Right lobe of liver (tissue), 6 donors: ENCODE measurements at regions not wholly inside any gene's neighbourhood (a gene's known extent, or its start where the extent isn't known, plus 50 kb on each side); places are given as distances from the start of the nearest gene placed in this dataset.

Experiments used
- ATAC-seq, 4 donors: fragments of 200-7000 bp; cut with Tn5 transposase; one replicate each; pipeline ENCODE4 v1.9.1; 2020; ENCODE audit warnings: mild to moderate bottlenecking in 4 of 4, moderate library complexity in 4 of 4
- DNase-seq, 3 donors: peaks; one replicate each; pipeline ENCODE4 v3.0.0-alpha.2; 2020
- H3K27ac ChIP-seq, 3 donors: fragments of 200-600 bp; one replicate each; pipeline ENCODE4 v1.8.0; 2022
- H3K27me3 ChIP-seq, 2 donors: fragments of 200-600 bp; one replicate each; pipeline ENCODE4 v1.8.0; 2022
- H3K36me3 ChIP-seq, 4 donors: fragments of 200-600 bp; sonication (generic) in 1 of 4; one replicate each; pipeline versions ENCODE4 v1.5.1 to v1.8.0; 2017 to 2022; ENCODE audit warnings: control low read depth in 1 of 4
- H3K4me1 ChIP-seq, 4 donors: fragments of 200-600 bp; sonication (generic) in 1 of 4; one replicate each; pipeline versions ENCODE4 v1.5.1 to v1.8.0; 2017 to 2022; ENCODE audit warnings: control low read depth in 1 of 4
- H3K4me3 ChIP-seq, 3 donors: fragments of 200-600 bp; one replicate each; pipeline ENCODE4 v1.8.0; 2022
- H3K9me3 ChIP-seq, 4 donors: fragments of 200-600 bp; sonication (generic) in 1 of 4; one replicate each; pipeline versions ENCODE4 v1.5.1 to v1.8.0; 2017 to 2022; ENCODE audit warnings: control low read depth in 1 of 4
- CTCF ChIP-seq, 4 donors: fragments of 200-600 bp in 3 of 4; fragments of 450-650 bp in 1 of 4; IDR thresholded peaks; one replicate each; pipeline versions ENCODE4 v1.5.1 to v1.8.0; 2016 to 2022; ENCODE audit warnings: antibody characterized with exemption in 4 of 4, mild to moderate bottlenecking in 2 of 4
- POLR2A ChIP-seq: fragments of 450-650 bp; IDR thresholded peaks from one replicate; pipeline ENCODE4 v1.6.1; 2017; ENCODE audit warnings: antibody characterized with exemption, mild to moderate bottlenecking
- WGBS: methylation state at CpG from one replicate; pipeline ENCODE4 v1.1.6; 2018; ENCODE audit warnings: low coverage, low lambda C conversion rate; ENCODE audit not compliant: insufficient coverage; ENCODE audit errors: missing lambda C conversion rate; 5-methylcytosine and 5-hydroxymethylcytosine counted together
- intact Hi-C, 2 donors: fragments of 100-400 bp; cut with DNase I; formaldehyde crosslinking; loops; one replicate each; pipeline versions ENCODE4 v1.11.2 to v1.14.1; 2022
- donor health status: DM: no; HTN: yes; CAD: no.
- donor health status: DM: no; HTN: no; CAD: no.
- donor health status: DM: no; HTN: no; CAD: no.
- donor health status: DM: no; HTN: yes; CAD: no.
- donor health status: DM: no; HTN: yes; CAD: no.

DNA sequence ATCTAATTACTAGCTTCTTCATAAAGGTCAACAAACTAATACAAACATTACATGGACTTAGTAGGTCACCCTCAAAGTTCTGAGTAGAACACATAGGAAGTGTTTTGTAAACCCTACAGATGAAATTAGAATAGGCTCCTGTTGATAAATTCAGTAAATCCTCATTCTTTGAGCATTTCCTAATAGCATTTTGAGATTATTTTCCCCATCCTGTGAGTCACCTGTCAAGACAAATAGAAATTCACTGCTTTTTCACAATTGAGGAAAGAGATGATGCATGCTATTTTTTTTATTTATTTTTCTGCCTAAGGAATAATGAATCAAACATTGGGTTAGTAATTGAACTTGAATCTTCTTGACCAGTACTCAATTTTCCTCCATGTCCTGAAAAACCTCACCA, 666.7 kb upstream of the GOT2 start:
- no peak overlapping the region for H3K4me3 ChIP-seq
- intact Hi-C loops = no loop called here
- H3K9me3 ChIP-seq = no peaks in the 10 kb centered on the region
- H3K27me3 ChIP-seq = no peaks in the 10 kb centered on the region
- DNase-seq (no peak), ATAC-seq (no peak)
- no peaks in the 10 kb centered on the region for H3K36me3 ChIP-seq
- TF ChIP-seq POLR2A (no peak), CTCF (IDR thresholded peaks at IDR 0.05) (no peak)
- H3K4me1 ChIP-seq = no peaks in the 10 kb centered on the region
- H3K27ac ChIP-seq = no peak overlapping the region

- Histone ChIP-seq H3K4me1 (no peaks in the 10 kb centered on the region), H3K27ac (no peak overlapping the region), H3K36me3 (no peaks in the 10 kb centered on the region), H3K9me3 (no peaks in the 10 kb centered on the region), H3K4me3 (no peak overlapping the region), H3K27me3 (no peaks in the 10 kb centered on the region)
- DNase-seq (no peak), ATAC-seq (no peak)
- 56% methylated on average over 2 of the region's 2 CpGs for WGBS
- no peak for TF ChIP-seq POLR2A
- TF ChIP-seq CTCF (IDR thresholded peaks at IDR 0.05) = no peak
- intact Hi-C loops = no loop called here
Measured at GRCh38 chr16:59397638-59398037, 663.5 kb upstream of the GOT2 start.

DNA sequence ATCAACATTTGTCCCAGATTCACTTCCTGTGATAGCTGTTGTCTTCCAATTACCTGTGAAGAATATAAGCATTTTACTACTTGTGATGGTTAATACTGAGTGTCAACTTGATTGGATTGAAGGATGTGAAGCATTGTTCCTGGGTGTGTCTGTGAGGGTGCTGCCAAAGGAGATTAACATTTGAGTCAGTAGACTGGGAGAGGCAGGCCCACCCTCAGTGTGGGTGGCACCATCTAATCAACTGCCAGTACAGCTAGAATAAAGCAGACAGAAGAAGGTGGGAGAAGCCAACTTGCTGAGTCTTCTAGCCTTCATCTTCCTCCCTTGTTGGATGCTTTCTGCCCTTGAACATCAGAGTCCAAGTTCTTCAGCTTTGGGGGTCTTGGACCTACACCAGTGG, 660.4 kb upstream of the GOT2 start:
- DNase-seq (no peak), ATAC-seq (no peak)
- Histone ChIP-seq H3K36me3 (no peaks in the 10 kb centered on the region), H3K9me3 (no peaks in the 10 kb centered on the region), H3K27me3 (no peaks in the 10 kb centered on the region), H3K4me1 (no peaks in the 10 kb centered on the region), H3K4me3 (no peak overlapping the region), H3K27ac (no peak overlapping the region)
- no peak for TF ChIP-seq POLR2A
- TF ChIP-seq CTCF (IDR thresholded peaks at IDR 0.05) = no peak
- intact Hi-C loops = no loop called here

- Histone ChIP-seq H3K27ac (no peak overlapping the region), H3K27me3 (no peaks in the 10 kb centered on the region), H3K9me3 (no peaks in the 10 kb centered on the region), H3K4me3 (no peak overlapping the region), H3K36me3 (no peaks in the 10 kb centered on the region), H3K4me1 (no peaks in the 10 kb centered on the region)
- DNase-seq = no peak
- no peak for ATAC-seq
- intact Hi-C loops = no loop called here
- no peak for TF ChIP-seq POLR2A
- no peak for TF ChIP-seq CTCF (IDR thresholded peaks at IDR 0.05)
- WGBS = 9% methylated on average over 2 of the region's 2 CpGs
Measured at GRCh38 chr16:59392911-59393310, 658.8 kb upstream of the GOT2 start.

DNA sequence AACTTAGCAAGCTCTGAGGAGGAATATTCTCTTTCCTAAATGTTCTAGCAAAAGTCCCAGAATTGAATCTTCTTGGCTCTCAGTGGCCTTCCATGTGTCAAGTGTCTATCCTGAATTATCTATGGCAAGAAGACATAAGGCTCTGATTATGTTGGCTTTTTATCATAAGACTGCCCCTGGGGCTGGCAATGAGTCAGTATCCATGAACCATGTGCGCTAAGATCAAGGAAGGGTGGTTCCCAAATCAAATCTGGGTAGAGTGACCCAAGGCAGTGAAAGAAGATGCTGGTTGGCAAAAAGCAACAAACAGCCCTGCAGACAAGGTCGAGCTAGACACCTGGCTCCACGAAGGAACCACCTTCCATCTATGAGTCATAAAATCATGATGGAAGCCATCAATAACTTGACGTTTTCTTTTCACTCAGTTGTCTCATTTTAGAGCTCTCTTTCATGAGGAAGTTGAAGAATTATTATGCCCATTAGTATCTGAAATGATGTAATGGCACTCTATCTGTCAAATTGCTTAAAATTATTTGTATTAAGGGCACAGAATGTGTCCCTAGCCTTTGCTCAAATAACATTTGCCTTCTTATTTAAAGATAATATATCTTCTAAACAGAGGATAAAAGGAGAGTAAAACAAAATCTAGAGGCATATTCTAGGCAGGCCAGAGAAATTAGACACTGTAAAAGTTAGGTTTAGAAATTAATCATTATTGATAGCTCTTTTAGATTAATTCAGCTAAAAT, 657.7 kb upstream of the GOT2 start:
- H3K27me3 ChIP-seq = no peaks in the 10 kb centered on the region
- 53% methylated on average over 4 of the region's 4 CpGs for WGBS
- no peak overlapping the region for H3K4me3 ChIP-seq
- TF ChIP-seq CTCF (IDR thresholded peaks at IDR 0.05) (no peak), POLR2A (no peak)
- intact Hi-C loops = no loop called here
- ATAC-seq (no peak), DNase-seq (no peak)
- no peaks in the 10 kb centered on the region for H3K4me1 ChIP-seq
- H3K9me3 ChIP-seq = no peaks in the 10 kb centered on the region
- no peaks in the 10 kb centered on the region for H3K36me3 ChIP-seq
- no peak overlapping the region for H3K27ac ChIP-seq
